OCI-LY1 (cell line): ENCODE measurements at regions not wholly inside any gene's neighbourhood (a gene's known extent, or its start where the extent isn't known, plus 50 kb on each side); places are given as distances from the start of the nearest gene placed in this dataset.

Experiments used
- EZH2 ChIP-seq: fragments of 200-600 bp; sonication (generic), shearing (Covaris generic); IDR thresholded peaks from 2 replicates; pipeline ENCODE4 v1.8.0; 2017; ENCODE audit warnings: borderline replicate concordance, mixed run types, mild to moderate bottlenecking, antibody characterized with exemption, low read length, moderate library complexity, mixed read lengths
- TF ChIP-seq, protein P1 (sequence below): fragments of 200-600 bp; sonication (generic), shearing (Covaris generic); IDR thresholded peaks from 2 replicates; pipeline ENCODE4 v1.5.1; 2017; ENCODE audit warnings: mild to moderate bottlenecking, antibody characterized with exemption, low read length, moderate library complexity, mixed read lengths

- TF ChIP-seq, protein P1, sequence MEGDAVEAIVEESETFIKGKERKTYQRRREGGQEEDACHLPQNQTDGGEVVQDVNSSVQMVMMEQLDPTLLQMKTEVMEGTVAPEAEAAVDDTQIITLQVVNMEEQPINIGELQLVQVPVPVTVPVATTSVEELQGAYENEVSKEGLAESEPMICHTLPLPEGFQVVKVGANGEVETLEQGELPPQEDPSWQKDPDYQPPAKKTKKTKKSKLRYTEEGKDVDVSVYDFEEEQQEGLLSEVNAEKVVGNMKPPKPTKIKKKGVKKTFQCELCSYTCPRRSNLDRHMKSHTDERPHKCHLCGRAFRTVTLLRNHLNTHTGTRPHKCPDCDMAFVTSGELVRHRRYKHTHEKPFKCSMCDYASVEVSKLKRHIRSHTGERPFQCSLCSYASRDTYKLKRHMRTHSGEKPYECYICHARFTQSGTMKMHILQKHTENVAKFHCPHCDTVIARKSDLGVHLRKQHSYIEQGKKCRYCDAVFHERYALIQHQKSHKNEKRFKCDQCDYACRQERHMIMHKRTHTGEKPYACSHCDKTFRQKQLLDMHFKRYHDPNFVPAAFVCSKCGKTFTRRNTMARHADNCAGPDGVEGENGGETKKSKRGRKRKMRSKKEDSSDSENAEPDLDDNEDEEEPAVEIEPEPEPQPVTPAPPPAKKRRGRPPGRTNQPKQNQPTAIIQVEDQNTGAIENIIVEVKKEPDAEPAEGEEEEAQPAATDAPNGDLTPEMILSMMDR = no peak
- TF ChIP-seq EZH2 = no peak
Measured at GRCh38 chr18:70732188-70732587, 443.3 kb downstream of the SOCS6 start.
